ENCODE measurements at regions not wholly inside any gene's neighbourhood (a gene's known extent, or its start where the extent isn't known, plus 50 kb on each side); places are given as distances from the start of the nearest gene placed in this dataset.

GRCh38 chrX:94492541-94492940 lies 818.5 kb downstream of the FAM133A start:
- TF ChIP-seq, protein P1, sequence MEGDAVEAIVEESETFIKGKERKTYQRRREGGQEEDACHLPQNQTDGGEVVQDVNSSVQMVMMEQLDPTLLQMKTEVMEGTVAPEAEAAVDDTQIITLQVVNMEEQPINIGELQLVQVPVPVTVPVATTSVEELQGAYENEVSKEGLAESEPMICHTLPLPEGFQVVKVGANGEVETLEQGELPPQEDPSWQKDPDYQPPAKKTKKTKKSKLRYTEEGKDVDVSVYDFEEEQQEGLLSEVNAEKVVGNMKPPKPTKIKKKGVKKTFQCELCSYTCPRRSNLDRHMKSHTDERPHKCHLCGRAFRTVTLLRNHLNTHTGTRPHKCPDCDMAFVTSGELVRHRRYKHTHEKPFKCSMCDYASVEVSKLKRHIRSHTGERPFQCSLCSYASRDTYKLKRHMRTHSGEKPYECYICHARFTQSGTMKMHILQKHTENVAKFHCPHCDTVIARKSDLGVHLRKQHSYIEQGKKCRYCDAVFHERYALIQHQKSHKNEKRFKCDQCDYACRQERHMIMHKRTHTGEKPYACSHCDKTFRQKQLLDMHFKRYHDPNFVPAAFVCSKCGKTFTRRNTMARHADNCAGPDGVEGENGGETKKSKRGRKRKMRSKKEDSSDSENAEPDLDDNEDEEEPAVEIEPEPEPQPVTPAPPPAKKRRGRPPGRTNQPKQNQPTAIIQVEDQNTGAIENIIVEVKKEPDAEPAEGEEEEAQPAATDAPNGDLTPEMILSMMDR (conservative IDR thresholded peaks at IDR 0.05; ENCODE audit: low read depth in 2 of 2): no peak
- TF ChIP-seq POLR2AphosphoS5 (IDR thresholded peaks at IDR 0.05; ENCODE audit: low read depth) (no peak), EZH2 (IDR thresholded peaks at IDR 0.05; ENCODE audit: low read depth, unreplicated experiment) (no peak), EZH2phosphoT487 (IDR thresholded peaks at IDR 0.05; ENCODE audit: unreplicated experiment) (no peak), CREB1 (CRISPR knock-in tag; IDR thresholded peaks at IDR 0.05; ENCODE audit: low read depth) (no peak), NANOG (IDR thresholded peaks at IDR 0.05; ENCODE audit: borderline replicate concordance) (peak; percentile 25; the same call in 1 of the 2 replicates), ZNF331 (CRISPR knock-in tag; IDR thresholded peaks at IDR 0.05; ENCODE audit: low read depth) (no peak), JUNB (IDR thresholded peaks at IDR 0.05; ENCODE audit: unreplicated experiment) (no peak), STAT1 (IDR thresholded peaks at IDR 0.05; ENCODE audit: unreplicated experiment) (no peak), ZNF114 (CRISPR knock-in tag; IDR thresholded peaks at IDR 0.05) (no peak)
- TF ChIP-seq, protein P2, sequence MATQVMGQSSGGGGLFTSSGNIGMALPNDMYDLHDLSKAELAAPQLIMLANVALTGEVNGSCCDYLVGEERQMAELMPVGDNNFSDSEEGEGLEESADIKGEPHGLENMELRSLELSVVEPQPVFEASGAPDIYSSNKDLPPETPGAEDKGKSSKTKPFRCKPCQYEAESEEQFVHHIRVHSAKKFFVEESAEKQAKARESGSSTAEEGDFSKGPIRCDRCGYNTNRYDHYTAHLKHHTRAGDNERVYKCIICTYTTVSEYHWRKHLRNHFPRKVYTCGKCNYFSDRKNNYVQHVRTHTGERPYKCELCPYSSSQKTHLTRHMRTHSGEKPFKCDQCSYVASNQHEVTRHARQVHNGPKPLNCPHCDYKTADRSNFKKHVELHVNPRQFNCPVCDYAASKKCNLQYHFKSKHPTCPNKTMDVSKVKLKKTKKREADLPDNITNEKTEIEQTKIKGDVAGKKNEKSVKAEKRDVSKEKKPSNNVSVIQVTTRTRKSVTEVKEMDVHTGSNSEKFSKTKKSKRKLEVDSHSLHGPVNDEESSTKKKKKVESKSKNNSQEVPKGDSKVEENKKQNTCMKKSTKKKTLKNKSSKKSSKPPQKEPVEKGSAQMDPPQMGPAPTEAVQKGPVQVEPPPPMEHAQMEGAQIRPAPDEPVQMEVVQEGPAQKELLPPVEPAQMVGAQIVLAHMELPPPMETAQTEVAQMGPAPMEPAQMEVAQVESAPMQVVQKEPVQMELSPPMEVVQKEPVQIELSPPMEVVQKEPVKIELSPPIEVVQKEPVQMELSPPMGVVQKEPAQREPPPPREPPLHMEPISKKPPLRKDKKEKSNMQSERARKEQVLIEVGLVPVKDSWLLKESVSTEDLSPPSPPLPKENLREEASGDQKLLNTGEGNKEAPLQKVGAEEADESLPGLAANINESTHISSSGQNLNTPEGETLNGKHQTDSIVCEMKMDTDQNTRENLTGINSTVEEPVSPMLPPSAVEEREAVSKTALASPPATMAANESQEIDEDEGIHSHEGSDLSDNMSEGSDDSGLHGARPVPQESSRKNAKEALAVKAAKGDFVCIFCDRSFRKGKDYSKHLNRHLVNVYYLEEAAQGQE (IDR thresholded peaks at IDR 0.05; ENCODE audit: unreplicated experiment): no peak
- TF ChIP-seq, protein P3, sequence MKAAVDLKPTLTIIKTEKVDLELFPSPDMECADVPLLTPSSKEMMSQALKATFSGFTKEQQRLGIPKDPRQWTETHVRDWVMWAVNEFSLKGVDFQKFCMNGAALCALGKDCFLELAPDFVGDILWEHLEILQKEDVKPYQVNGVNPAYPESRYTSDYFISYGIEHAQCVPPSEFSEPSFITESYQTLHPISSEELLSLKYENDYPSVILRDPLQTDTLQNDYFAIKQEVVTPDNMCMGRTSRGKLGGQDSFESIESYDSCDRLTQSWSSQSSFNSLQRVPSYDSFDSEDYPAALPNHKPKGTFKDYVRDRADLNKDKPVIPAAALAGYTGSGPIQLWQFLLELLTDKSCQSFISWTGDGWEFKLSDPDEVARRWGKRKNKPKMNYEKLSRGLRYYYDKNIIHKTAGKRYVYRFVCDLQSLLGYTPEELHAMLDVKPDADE (IDR thresholded peaks at IDR 0.05): no peak

All from GM23338 (cell line).